ENCODE measurements at regions not wholly inside any gene's neighbourhood (a gene's known extent, or its start where the extent isn't known, plus 50 kb on each side); places are given as distances from the start of the nearest gene placed in this dataset.

DNA sequence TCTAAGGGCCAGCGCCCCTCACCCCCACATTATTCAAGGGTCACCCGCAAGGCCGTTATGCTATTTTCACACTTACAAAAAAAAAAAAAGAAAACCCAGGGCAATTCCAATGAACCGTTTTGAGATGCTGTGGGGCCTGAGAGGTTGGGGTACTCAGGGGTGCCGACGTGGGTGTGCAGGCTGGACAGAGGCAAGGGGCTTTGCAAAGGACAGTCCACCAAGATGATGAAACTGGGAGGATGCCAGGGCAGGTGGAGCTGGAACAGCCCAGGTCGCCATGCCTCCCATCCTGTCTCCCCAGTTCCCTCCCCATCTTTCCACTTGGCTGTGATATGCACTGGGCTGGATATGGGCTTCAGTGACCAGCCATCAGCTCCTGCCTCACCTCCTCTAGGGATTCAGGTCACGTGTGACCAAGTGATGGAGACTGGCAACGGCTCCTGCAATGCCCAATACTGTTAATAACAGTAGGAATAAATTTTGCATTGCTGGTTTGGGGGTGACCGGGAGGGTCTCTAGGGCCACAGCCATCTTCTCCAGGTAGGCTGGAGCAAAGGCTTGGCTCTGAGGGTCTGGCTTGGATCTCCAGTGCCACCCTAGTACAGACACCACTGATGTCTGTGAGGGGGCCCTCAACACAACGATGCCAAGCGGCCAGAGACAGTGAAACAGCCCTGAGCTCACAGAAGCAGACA is 151.3 kb upstream of the TNRC6C start:
- TF ChIP-seq, protein P1, sequence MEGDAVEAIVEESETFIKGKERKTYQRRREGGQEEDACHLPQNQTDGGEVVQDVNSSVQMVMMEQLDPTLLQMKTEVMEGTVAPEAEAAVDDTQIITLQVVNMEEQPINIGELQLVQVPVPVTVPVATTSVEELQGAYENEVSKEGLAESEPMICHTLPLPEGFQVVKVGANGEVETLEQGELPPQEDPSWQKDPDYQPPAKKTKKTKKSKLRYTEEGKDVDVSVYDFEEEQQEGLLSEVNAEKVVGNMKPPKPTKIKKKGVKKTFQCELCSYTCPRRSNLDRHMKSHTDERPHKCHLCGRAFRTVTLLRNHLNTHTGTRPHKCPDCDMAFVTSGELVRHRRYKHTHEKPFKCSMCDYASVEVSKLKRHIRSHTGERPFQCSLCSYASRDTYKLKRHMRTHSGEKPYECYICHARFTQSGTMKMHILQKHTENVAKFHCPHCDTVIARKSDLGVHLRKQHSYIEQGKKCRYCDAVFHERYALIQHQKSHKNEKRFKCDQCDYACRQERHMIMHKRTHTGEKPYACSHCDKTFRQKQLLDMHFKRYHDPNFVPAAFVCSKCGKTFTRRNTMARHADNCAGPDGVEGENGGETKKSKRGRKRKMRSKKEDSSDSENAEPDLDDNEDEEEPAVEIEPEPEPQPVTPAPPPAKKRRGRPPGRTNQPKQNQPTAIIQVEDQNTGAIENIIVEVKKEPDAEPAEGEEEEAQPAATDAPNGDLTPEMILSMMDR (IDR thresholded peaks at IDR 0.05) = no peak
- TF ChIP-seq POLR2A (IDR thresholded peaks at IDR 0.05) = no peak
